ENCODE measurements at regions not wholly inside any gene's neighbourhood (a gene's known extent, or its start where the extent isn't known, plus 50 kb on each side); places are given as distances from the start of the nearest gene placed in this dataset.
"Not testable (repeated sequence)": the region's sequence is repeated elsewhere in the genome, so short reads cannot be mapped to it uniquely, and the experiment has no call there.

DNA sequence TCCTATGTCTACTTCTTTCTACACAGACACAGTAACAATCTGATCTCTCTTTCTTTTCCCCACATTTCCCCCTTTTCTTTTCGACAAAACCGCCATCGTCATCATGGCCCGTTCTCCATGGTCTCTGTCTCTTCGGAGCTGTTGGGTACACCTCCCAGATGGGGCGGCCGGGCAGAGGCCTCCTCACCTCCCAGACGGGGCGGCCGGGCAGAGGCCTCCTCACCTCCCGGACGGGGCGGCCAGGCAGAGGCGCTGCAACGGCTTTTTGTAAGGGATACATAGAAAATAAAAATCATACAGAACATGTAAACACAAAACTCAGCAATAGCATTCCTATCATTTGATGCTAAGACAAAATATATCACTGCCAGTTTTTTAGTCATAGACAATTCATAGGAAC lies 57.2 kb upstream of the USP25 start:
- TF ChIP-seq ZNF311 (tag by site-specific recombination; IDR thresholded peaks at IDR 0.05; ENCODE audit: borderline replicate concordance); REPIN1 (tag by site-specific recombination; IDR thresholded peaks at IDR 0.05; ENCODE audit: low read depth); ZNF777 (tag by site-specific recombination; IDR thresholded peaks at IDR 0.05; ENCODE audit: borderline replicate concordance); ZNF24 (tag by site-specific recombination; IDR thresholded peaks at IDR 0.05); ATF2 (tag by site-specific recombination; IDR thresholded peaks at IDR 0.05; ENCODE audit: low read depth): not testable (repeated sequence)
- TF ChIP-seq, protein P1, sequence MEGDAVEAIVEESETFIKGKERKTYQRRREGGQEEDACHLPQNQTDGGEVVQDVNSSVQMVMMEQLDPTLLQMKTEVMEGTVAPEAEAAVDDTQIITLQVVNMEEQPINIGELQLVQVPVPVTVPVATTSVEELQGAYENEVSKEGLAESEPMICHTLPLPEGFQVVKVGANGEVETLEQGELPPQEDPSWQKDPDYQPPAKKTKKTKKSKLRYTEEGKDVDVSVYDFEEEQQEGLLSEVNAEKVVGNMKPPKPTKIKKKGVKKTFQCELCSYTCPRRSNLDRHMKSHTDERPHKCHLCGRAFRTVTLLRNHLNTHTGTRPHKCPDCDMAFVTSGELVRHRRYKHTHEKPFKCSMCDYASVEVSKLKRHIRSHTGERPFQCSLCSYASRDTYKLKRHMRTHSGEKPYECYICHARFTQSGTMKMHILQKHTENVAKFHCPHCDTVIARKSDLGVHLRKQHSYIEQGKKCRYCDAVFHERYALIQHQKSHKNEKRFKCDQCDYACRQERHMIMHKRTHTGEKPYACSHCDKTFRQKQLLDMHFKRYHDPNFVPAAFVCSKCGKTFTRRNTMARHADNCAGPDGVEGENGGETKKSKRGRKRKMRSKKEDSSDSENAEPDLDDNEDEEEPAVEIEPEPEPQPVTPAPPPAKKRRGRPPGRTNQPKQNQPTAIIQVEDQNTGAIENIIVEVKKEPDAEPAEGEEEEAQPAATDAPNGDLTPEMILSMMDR (tag by site-specific recombination; IDR thresholded peaks at IDR 0.05): not testable (repeated sequence)
- TF ChIP-seq, protein P2, sequence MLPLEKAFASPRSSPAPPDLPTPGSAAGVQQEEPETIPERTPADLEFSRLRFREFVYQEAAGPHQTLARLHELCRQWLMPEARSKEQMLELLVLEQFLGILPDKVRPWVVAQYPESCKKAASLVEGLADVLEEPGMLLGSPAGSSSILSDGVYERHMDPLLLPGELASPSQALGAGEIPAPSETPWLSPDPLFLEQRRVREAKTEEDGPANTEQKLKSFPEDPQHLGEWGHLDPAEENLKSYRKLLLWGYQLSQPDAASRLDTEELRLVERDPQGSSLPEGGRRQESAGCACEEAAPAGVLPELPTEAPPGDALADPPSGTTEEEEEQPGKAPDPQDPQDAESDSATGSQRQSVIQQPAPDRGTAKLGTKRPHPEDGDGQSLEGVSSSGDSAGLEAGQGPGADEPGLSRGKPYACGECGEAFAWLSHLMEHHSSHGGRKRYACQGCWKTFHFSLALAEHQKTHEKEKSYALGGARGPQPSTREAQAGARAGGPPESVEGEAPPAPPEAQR (tag by site-specific recombination; IDR thresholded peaks at IDR 0.05): not testable (repeated sequence)

All from HEK293 (cell line).